HG03045 (cell line): ENCODE measurements at regions not wholly inside any gene's neighbourhood (a gene's known extent, or its start where the extent isn't known, plus 50 kb on each side); places are given as distances from the start of the nearest gene placed in this dataset.
"Not testable (repeated sequence)": the region's sequence is repeated elsewhere in the genome, so short reads cannot be mapped to it uniquely, and the experiment has no call there.

Experiments
- ATAC-seq: cut with Tn5 transposase; IDR thresholded peaks from one replicate; pipeline ENCODE4 v1.9.1; 2021; ENCODE audit warnings: mild to moderate bottlenecking, moderate library complexity; ENCODE audit not compliant: unreplicated experiment

GRCh38 chr5:91244380-91245073 is 138.6 kb downstream of the ARRDC3 start:
- ATAC-seq, result no peak

- no peak for ATAC-seq
Observed at GRCh38 chr5:91243852-91244251, 139.3 kb downstream of the ARRDC3 start.

GRCh38 chr5:91243286-91243685 is 139.8 kb downstream of the ARRDC3 start:
- ATAC-seq, result no peak

- ATAC-seq, result not testable (repeated sequence)
Observed at GRCh38 chr5:91241460-91241859, 141.7 kb downstream of the ARRDC3 start.

GRCh38 chr5:91240175-91240574 is 142.9 kb downstream of the ARRDC3 start:
- no peak for ATAC-seq

GRCh38 chr5:91235271-91235694 is 147.8 kb downstream of the ARRDC3 start:
- ATAC-seq, result no peak

GRCh38 chr5:91232523-91232922 is 150.6 kb downstream of the ARRDC3 start:
- ATAC-seq, result no peak

GRCh38 chr5:91229031-91229727 is 153.9 kb downstream of the ARRDC3 start:
- ATAC-seq, result no peak

- no peak for ATAC-seq
Observed at GRCh38 chr5:91228188-91228587, 154.9 kb downstream of the ARRDC3 start.

GRCh38 chr5:91225848-91226686 is 157.1 kb downstream of the ARRDC3 start:
- ATAC-seq, result peak; percentile 55

- no peak for ATAC-seq
Observed at GRCh38 chr5:91224969-91225368, 158.1 kb downstream of the ARRDC3 start.

GRCh38 chr5:91224456-91224855 is 158.7 kb downstream of the ARRDC3 start:
- ATAC-seq, result no peak

GRCh38 chr5:91223886-91224285 is 159.2 kb downstream of the ARRDC3 start:
- no peak for ATAC-seq

GRCh38 chr5:91222482-91222881 is 160.6 kb downstream of the ARRDC3 start:
- no peak for ATAC-seq

GRCh38 chr5:91221917-91222316 is 161.2 kb downstream of the ARRDC3 start:
- no peak for ATAC-seq

- no peak for ATAC-seq
Observed at GRCh38 chr5:91219803-91220371, 163.2 kb downstream of the ARRDC3 start.

- no peak for ATAC-seq
Observed at GRCh38 chr5:91219091-91219802, 163.9 kb downstream of the ARRDC3 start.

GRCh38 chr5:91217859-91218258 is 165.3 kb downstream of the ARRDC3 start:
- no peak for ATAC-seq

GRCh38 chr5:91214571-91214970 is 168.5 kb downstream of the ARRDC3 start:
- ATAC-seq, result no peak
